Loucy (cell line): ENCODE measurements at regions not wholly inside any gene's neighbourhood (a gene's known extent, or its start where the extent isn't known, plus 50 kb on each side); places are given as distances from the start of the nearest gene placed in this dataset.

Source experiments
- H2AFZ ChIP-seq: fragments of 200-600 bp; sonication (generic); 2 replicates; pipeline ENCODE4 v1.6.0; 2016; ENCODE audit warnings: antibody characterized with exemption, mild to moderate bottlenecking, low read length, moderate library complexity
- H3F3A ChIP-seq: fragments of 200-600 bp; 2 replicates; pipeline ENCODE4 v1.6.0; 2016; ENCODE audit warnings: antibody characterized with exemption, low read depth, mild to moderate bottlenecking
- H3K27me3 ChIP-seq: fragments of 200-600 bp; sonication (generic); 2 replicates; pipeline ENCODE4 v1.6.1; 2014; ENCODE audit warnings: low read length, mild to moderate bottlenecking; ENCODE audit not compliant: insufficient read depth, poor library complexity, severe bottlenecking
- H3K36me3 ChIP-seq: fragments of 200-600 bp; sonication (generic); 2 replicates; pipeline ENCODE4 v1.6.1; 2016; ENCODE audit warnings: low read length; ENCODE audit not compliant: insufficient read depth
- H3K4me1 ChIP-seq: fragments of 200-600 bp; sonication (generic); 2 replicates; pipeline ENCODE4 v1.5.1; 2014; ENCODE audit warnings: low read length, mild to moderate bottlenecking; ENCODE audit not compliant: insufficient read depth, poor library complexity, severe bottlenecking
- H3K4me2 ChIP-seq: fragments of 200-600 bp; sonication (generic); 2 replicates; pipeline ENCODE4 v1.6.0; 2014; ENCODE audit warnings: antibody characterized with exemption, low read length, low read depth, mild to moderate bottlenecking; ENCODE audit not compliant: poor library complexity, severe bottlenecking
- H3K4me3 ChIP-seq: fragments of 200-600 bp; sonication (generic); 2 replicates; pipeline ENCODE4 v1.5.1; 2014; ENCODE audit warnings: low read length, mild to moderate bottlenecking, mixed read lengths; ENCODE audit not compliant: poor library complexity, severe bottlenecking
- H3K79me2 ChIP-seq: fragments of 200-600 bp; sonication (generic); 2 replicates; pipeline ENCODE4 v1.6.1; 2014; ENCODE audit warnings: low read length; ENCODE audit not compliant: insufficient read depth
- H3K9ac ChIP-seq: fragments of 200-600 bp; sonication (generic); 2 replicates; pipeline ENCODE4 v1.6.0; 2014; ENCODE audit warnings: mild to moderate bottlenecking, low read depth, low read length, moderate library complexity; ENCODE audit not compliant: poor library complexity, severe bottlenecking
- H3K9me2 ChIP-seq: fragments of 200-600 bp; sonication (generic); replicated peaks from 2 replicates; pipeline ENCODE4 v1.6.1; 2016; ENCODE audit warnings: low read depth, low read length, mixed read lengths
- H3K9me3 ChIP-seq: fragments of 200-600 bp; sonication (generic); 2 replicates; pipeline ENCODE4 v1.6.1; 2014; ENCODE audit warnings: mild to moderate bottlenecking, antibody characterized with exemption, low read length, low read depth; ENCODE audit not compliant: insufficient read depth
- H4K20me1 ChIP-seq: fragments of 200-600 bp; sonication (generic); 2 replicates; pipeline ENCODE4 v1.6.0; 2014; ENCODE audit warnings: antibody characterized with exemption, low read length, mild to moderate bottlenecking; ENCODE audit not compliant: insufficient read depth, poor library complexity, severe bottlenecking
- CTCF ChIP-seq: fragments of 200-600 bp; sonication (generic); conservative IDR thresholded peaks from 2 replicates; pipeline ENCODE4 v1.5.1; 2014; ENCODE audit warnings: mild to moderate bottlenecking, antibody characterized with exemption, low read length
- EZH2phosphoT487 ChIP-seq: fragments of 200-600 bp; IDR thresholded peaks from 2 replicates; pipeline ENCODE4 v1.6.1; 2018; ENCODE audit warnings: antibody characterized with exemption, mild to moderate bottlenecking, moderate library complexity, borderline replicate concordance

DNA sequence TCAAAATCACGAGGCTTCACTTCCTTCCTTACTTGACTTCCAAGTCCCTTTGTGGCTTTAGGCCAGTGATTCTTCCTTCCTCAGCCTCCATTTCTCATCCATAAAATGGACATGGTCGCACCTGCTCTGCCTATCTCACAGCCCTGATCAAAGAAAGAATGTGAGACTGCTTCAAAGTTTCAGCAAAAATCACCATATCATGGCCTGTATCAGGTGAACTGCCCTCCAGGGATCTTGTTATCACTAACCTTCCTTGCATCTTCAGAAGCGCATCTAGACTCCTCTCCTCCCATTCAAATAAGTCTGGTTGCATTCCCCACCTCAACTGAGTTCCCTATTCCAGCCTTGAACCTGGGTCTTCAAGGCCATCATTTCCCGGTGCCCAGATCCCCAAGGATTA is 96.5 kb downstream of the TTC32 start:
- no peaks in the 10 kb centered on the region for H3K9me2 ChIP-seq
- no peak overlapping the region for H2AFZ ChIP-seq
- no peak overlapping the region for H3K4me3 ChIP-seq
- no peak for TF ChIP-seq EZH2phosphoT487
- no peak for TF ChIP-seq CTCF
- no peaks in the 10 kb centered on the region for H3K36me3 ChIP-seq
- H3F3A ChIP-seq: no peaks in the 10 kb centered on the region
- H3K79me2 ChIP-seq: no peaks in the 10 kb centered on the region
- no peak overlapping the region for H3K9ac ChIP-seq
- no peaks in the 10 kb centered on the region for H3K4me1 ChIP-seq
- H4K20me1 ChIP-seq: no peaks in the 10 kb centered on the region
- H3K27me3 ChIP-seq: no peaks in the 10 kb centered on the region
- H3K4me2 ChIP-seq: no peak overlapping the region
- no peaks in the 10 kb centered on the region; the same call in 1 of the 2 replicates for H3K9me3 ChIP-seq

DNA sequence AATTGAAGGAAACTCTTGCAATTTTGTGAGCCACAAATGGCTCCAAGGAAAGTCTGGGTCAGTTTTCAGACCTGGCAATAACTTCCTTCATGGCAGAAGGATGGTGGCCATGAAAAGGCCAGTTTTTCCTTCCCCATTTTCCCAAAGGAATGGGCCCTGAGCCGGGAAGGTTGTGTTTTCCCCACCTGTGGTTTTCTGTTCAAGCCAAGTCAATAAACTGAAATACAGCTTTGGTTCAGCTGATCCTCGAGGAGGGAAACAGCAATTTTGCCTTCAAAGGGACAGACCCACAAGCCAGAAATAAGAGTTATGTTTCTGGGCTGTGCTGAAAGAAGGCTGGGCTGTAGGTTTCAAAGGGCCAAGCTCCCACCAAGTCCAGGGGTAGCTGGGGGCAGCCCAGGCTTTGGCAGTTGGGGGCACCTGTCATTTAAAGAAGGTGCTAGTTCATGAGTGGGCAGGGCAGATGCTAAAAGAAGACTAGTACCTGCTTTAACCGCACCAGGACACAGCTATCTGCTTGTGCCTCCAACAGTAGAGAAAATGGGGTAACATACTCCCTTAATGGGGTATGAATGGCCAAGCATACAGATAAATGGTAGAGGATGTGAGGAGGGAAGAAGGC is 97.0 kb downstream of the TTC32 start:
- no peaks in the 10 kb centered on the region for H3F3A ChIP-seq
- no peaks in the 10 kb centered on the region; the same call in 1 of the 2 replicates for H3K9me3 ChIP-seq
- no peak overlapping the region for H3K4me3 ChIP-seq
- no peaks in the 10 kb centered on the region for H3K4me1 ChIP-seq
- H2AFZ ChIP-seq: no peak overlapping the region
- H3K9ac ChIP-seq: no peak overlapping the region
- TF ChIP-seq EZH2phosphoT487 (no peak), CTCF (no peak)
- no peak overlapping the region for H3K4me2 ChIP-seq
- H3K27me3 ChIP-seq: no peaks in the 10 kb centered on the region
- H3K36me3 ChIP-seq: no peaks in the 10 kb centered on the region
- H3K79me2 ChIP-seq: no peaks in the 10 kb centered on the region
- H4K20me1 ChIP-seq: no peaks in the 10 kb centered on the region
- no peaks in the 10 kb centered on the region for H3K9me2 ChIP-seq

DNA sequence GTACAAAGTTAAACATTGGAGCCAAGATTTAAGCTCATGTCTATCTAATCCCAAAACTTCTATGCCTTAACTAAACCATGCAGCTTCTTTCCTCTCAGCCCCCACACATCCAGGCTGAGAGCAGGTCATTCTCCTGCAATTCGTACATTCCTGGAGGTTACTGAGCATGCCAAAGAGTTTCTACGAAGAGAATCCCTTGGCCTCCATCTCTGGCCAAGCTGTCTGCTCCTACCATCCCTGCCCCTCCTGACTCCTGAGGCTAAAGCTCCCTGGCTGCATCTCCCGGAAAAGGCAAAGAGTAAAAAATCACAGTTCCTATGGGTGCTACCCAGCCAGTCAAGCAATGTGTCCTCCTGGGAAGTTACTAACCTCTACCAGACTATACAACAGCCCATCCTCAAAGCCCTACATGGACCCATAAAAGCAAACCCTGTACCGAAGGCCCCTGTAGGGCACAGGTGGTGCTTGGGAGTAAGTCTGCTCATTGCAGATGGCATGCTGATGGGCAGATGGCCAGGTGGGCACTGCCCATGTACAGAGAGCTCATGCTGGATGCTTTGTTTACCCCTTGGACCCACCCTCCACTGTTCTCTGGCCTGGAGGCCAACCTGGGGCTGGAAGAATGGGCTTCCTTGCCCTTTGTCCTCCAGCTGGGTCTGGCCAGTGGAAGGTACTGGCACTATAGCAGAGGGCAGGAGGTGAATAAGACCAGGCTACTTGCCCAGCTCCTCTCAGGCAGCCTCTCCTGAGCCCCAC is 99.5 kb downstream of the TTC32 start:
- H2AFZ ChIP-seq: no peak overlapping the region
- no peak overlapping the region for H3K4me2 ChIP-seq
- H3K9ac ChIP-seq: no peak overlapping the region

More for the DNA sequence above, 99.5 kb downstream of the TTC32 start:
- Histone ChIP-seq H3F3A (no peaks in the 10 kb centered on the region), H3K27me3 (no peaks in the 10 kb centered on the region), H3K36me3 (no peaks in the 10 kb centered on the region), H4K20me1 (no peaks in the 10 kb centered on the region), H3K4me3 (no peak overlapping the region), H3K9me3 (no peaks in the 10 kb centered on the region), H3K79me2 (no peaks in the 10 kb centered on the region), H3K4me1 (no peaks in the 10 kb centered on the region), H3K9me2 (no peaks in the 10 kb centered on the region)
- TF ChIP-seq EZH2phosphoT487: no peak
- no peak for TF ChIP-seq CTCF
